HG02763 (cell line): ENCODE measurements at regions not wholly inside any gene's neighbourhood (a gene's known extent, or its start where the extent isn't known, plus 50 kb on each side); places are given as distances from the start of the nearest gene placed in this dataset.

ENCODE experiments used
- ATAC-seq: cut with Tn5 transposase; IDR thresholded peaks from one replicate; pipeline ENCODE4 v1.9.1; 2021; ENCODE audit warnings: mild to moderate bottlenecking, moderate library complexity; ENCODE audit not compliant: unreplicated experiment

GRCh38 chr6:4620284-4621151 is 155.7 kb upstream of the CDYL start:
- ATAC-seq, result no peak

- no peak for ATAC-seq
These were observed 159.9 kb upstream of the CDYL start for GRCh38 chr6:4616311-4616710.

- no peak for ATAC-seq
These were observed 160.3 kb upstream of the CDYL start for GRCh38 chr6:4615891-4616290.

GRCh38 chr6:4615231-4615630 is 161.0 kb upstream of the CDYL start:
- ATAC-seq, result no peak

GRCh38 chr6:4614637-4615036 is 161.6 kb upstream of the CDYL start:
- ATAC-seq, result no peak

GRCh38 chr6:4613795-4614194 is 162.4 kb upstream of the CDYL start:
- no peak for ATAC-seq

- ATAC-seq, result no peak
These were observed 162.8 kb upstream of the CDYL start for GRCh38 chr6:4613381-4613780.

GRCh38 chr6:4612636-4613171 is 163.5 kb upstream of the CDYL start:
- ATAC-seq, result no peak

GRCh38 chr6:4611429-4612129 is 164.6 kb upstream of the CDYL start:
- ATAC-seq, result no peak

GRCh38 chr6:4610256-4610655 is 165.9 kb upstream of the CDYL start:
- ATAC-seq, result no peak

- no peak for ATAC-seq
These were observed 167.7 kb upstream of the CDYL start for GRCh38 chr6:4608361-4609115.

- ATAC-seq, result no peak
These were observed 168.4 kb upstream of the CDYL start for GRCh38 chr6:4607793-4608192.

- no peak for ATAC-seq
These were observed 169.1 kb upstream of the CDYL start for GRCh38 chr6:4606821-4607704.

GRCh38 chr6:4606016-4606415 is 170.2 kb upstream of the CDYL start:
- no peak for ATAC-seq

- no peak for ATAC-seq
These were observed 172.3 kb upstream of the CDYL start for GRCh38 chr6:4603856-4604369.

- ATAC-seq, result no peak
These were observed 172.9 kb upstream of the CDYL start for GRCh38 chr6:4603291-4603690.

- ATAC-seq, result no peak
These were observed 176.3 kb upstream of the CDYL start for GRCh38 chr6:4599924-4600323.

GRCh38 chr6:4598384-4598995 is 177.7 kb upstream of the CDYL start:
- ATAC-seq, result no peak

- no peak for ATAC-seq
These were observed 182.3 kb upstream of the CDYL start for GRCh38 chr6:4593951-4594350.

- ATAC-seq, result no peak
These were observed 184.2 kb upstream of the CDYL start for GRCh38 chr6:4592026-4592425.
